ENCODE measurements at regions not wholly inside any gene's neighbourhood (a gene's known extent, or its start where the extent isn't known, plus 50 kb on each side); places are given as distances from the start of the nearest gene placed in this dataset.

DNA sequence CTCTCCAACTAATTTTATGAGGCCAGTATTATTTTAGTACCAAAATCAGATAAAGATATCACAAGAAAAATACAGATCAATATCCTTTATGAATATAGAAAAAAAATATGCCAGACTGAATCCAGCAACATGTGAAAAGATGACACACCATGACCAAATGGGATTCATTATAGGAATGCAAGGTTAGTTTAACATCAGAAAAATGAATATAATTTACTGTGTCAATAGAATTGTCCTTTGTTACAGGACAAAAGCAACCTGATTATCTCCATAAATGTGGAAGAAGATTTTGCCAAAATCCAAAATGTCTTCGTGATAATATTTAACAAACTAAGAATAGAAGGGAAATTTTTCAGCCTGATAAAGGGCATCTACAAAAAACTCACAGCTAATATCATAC is 66.4 kb upstream of the DAB2 start:
- DNase-seq = no peak

- no peak for DNase-seq
Measured at GRCh38 chr5:39489263-39489662, 64.5 kb upstream of the DAB2 start.

GRCh38 chr5:39486790-39487189 is 62.0 kb upstream of the DAB2 start:
- DNase-seq = no peak

GRCh38 chr5:39486361-39486760 is 61.6 kb upstream of the DAB2 start:
- no peak for DNase-seq

DNA sequence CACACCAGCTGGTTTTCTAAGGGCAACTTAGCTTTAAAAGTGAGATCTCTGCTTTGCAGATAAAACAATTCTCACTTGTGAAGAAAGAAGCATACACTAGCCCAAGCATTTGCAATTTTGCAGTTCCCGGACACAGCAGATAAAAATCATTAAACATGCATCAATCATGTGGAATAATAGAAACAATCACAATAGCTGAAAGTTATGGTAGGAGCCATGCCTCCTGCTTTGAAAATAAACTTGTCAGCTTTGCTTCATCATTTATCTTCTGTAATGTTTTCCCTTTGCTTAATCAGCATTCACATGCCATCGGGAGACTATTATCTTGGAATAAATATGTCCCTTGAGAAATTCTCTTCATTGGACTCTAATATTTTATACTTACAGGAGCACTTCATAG is 60.3 kb upstream of the DAB2 start:
- DNase-seq = no peak

- no peak for DNase-seq
Measured at GRCh38 chr5:39484673-39485072, 59.9 kb upstream of the DAB2 start.

DNA sequence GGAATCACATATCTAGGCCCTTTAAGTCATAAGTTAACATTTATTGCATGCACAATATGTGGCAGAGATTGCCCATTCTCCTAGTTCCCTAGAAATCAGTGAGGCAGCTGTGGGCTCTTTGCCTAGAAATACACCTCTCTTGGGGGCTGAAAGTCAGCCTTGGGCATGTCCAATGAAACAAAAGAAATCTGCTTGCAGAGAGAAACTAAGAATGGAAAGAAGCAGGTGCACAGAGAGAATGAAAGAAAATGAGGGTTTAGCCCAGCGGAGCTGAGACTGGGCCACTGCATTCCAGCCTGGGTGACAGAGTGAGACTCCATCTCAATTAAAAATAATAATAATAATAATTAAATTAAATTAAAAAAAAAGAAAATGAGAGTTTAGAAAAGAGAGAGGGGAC is 57.3 kb upstream of the DAB2 start:
- no peak for DNase-seq

- no peak for DNase-seq
Measured at GRCh38 chr5:39479537-39479936, 54.8 kb upstream of the DAB2 start.

DNA sequence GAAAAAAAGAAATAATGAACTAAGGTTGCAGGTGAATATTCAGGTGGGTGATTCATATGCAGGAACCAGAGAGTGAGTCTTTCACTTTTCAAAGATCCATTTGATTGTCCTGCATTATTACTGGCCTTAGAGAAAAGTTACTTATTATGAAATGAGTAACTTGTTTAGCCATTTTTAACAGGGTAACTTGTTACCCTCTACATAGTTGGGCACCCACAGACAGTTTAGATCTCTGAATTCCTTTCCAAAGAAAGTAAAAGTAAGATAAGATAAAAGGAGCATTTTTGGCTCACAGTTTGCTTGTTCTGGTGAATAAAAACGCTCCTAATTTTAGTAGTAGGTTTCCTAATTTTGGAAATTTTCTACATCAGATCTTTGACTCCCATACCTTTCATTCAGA is 54.1 kb upstream of the DAB2 start:
- DNase-seq = no peak

- DNase-seq = no peak
Measured at GRCh38 chr5:39476843-39477220, 52.1 kb upstream of the DAB2 start.

GRCh38 chr5:39475881-39476842 is 51.4 kb upstream of the DAB2 start:
- DNase-seq = no peak

- DNase-seq = no peak
Measured at GRCh38 chr5:39475159-39475571, 50.4 kb upstream of the DAB2 start.
